SU-DHL-6 (cell line): ENCODE measurements at regions not wholly inside any gene's neighbourhood (a gene's known extent, or its start where the extent isn't known, plus 50 kb on each side); places are given as distances from the start of the nearest gene placed in this dataset.

ENCODE experiments used
- EZH2phosphoT487 ChIP-seq: fragments of 200-600 bp; sonication (generic), shearing (Covaris generic); conservative IDR thresholded peaks from 2 replicates; pipeline ENCODE4 v1.6.1; 2018; ENCODE audit warnings: mild to moderate bottlenecking, antibody characterized with exemption, low read length, moderate library complexity, mixed read lengths
- TF ChIP-seq, protein P1 (sequence below): fragments of 200-600 bp; sonication (generic); IDR thresholded peaks from one replicate; pipeline ENCODE4 v1.5.1; 2017; ENCODE audit warnings: antibody characterized with exemption, mild to moderate bottlenecking, low read length, moderate library complexity; ENCODE audit not compliant: insufficient read depth, poor library complexity, severe bottlenecking

GRCh38 chr10:52469970-52470705 lies 156.1 kb downstream of the DKK1 start:
- no peak for TF ChIP-seq EZH2phosphoT487
- TF ChIP-seq, protein P1, sequence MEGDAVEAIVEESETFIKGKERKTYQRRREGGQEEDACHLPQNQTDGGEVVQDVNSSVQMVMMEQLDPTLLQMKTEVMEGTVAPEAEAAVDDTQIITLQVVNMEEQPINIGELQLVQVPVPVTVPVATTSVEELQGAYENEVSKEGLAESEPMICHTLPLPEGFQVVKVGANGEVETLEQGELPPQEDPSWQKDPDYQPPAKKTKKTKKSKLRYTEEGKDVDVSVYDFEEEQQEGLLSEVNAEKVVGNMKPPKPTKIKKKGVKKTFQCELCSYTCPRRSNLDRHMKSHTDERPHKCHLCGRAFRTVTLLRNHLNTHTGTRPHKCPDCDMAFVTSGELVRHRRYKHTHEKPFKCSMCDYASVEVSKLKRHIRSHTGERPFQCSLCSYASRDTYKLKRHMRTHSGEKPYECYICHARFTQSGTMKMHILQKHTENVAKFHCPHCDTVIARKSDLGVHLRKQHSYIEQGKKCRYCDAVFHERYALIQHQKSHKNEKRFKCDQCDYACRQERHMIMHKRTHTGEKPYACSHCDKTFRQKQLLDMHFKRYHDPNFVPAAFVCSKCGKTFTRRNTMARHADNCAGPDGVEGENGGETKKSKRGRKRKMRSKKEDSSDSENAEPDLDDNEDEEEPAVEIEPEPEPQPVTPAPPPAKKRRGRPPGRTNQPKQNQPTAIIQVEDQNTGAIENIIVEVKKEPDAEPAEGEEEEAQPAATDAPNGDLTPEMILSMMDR: no peak
